HCT116 (cell line): ENCODE measurements at regions not wholly inside any gene's neighbourhood (a gene's known extent, or its start where the extent isn't known, plus 50 kb on each side); places are given as distances from the start of the nearest gene placed in this dataset.
"Not testable (repeated sequence)": the region's sequence is repeated elsewhere in the genome, so short reads cannot be mapped to it uniquely, and the experiment has no call there.

Experiments
- ATAC-seq: fragments of 200-7000 bp; cut with Tn5 transposase; 2 replicates; pipeline ENCODE4 v1.9.1; 2020; ENCODE audit warnings: mild to moderate bottlenecking, moderate library complexity
- BruUV-seq: library from RNA; stranded (reverse); fragments of 400-500 nt; replicated peaks from 2 replicates; lab custom pipeline; 2021; lab: Mats Ljungman, UMichigan
- CTCF ChIA-PET: fragments of 300-600 bp; sonication (Branson Sonifier 250); formaldehyde crosslinking; loops from one replicate; lab custom pipeline; 2021; ENCODE audit warnings: antibody characterized with exemption; lab: Charles Lee
- POLR2A ChIA-PET: fragments of 300-600, 350-600 bp; sonication (Branson Sonifier 250); formaldehyde crosslinking; loops from one replicate; lab custom pipeline; 2021; ENCODE audit warnings: antibody characterized with exemption; lab: Charles Lee
- RAD21 ChIA-PET, 2 experiments: fragments of 300-600 bp; sonication (Branson Sonifier 250); formaldehyde crosslinking; loops; one replicate each; lab custom pipeline; 2023; ENCODE audit warnings: low total read pairs in 2 of 2; ENCODE audit not compliant: uncharacterized antibody in 2 of 2, unreplicated experiment in 2 of 2, low non-redundant PET in 1 of 2; lab: Charles Lee
- DNase-seq: peaks from one replicate; pipeline ENCODE4 v3.0.0-alpha.2; 2010; ENCODE audit warnings: low read depth, low spot score
- H2AFZ ChIP-seq: fragments of 200-600 bp; shearing (Covaris generic), sonication (generic); 2 replicates; pipeline ENCODE4 v1.6.1; 2017; ENCODE audit warnings: low read depth, mixed run types, mixed read lengths, antibody characterized with exemption, low read length; ENCODE audit not compliant: poor library complexity, severe bottlenecking
- H3K27ac ChIP-seq: 2 replicates; pipeline ENCODE4 v1.5.1; 2012; ENCODE audit warnings: low read depth, low read length
- H3K27me3 ChIP-seq: fragments of 200-600 bp; sonication (generic); 2 replicates; pipeline ENCODE4 v1.6.1; 2016; ENCODE audit warnings: mixed run types, low read length, mixed read lengths; ENCODE audit not compliant: insufficient read depth
- H3K36me3 ChIP-seq, 2 experiments: fragments of 200-500 bp in 1 of 2; fragments of 200-600 bp in 1 of 2; sonication (Bioruptor generic) in 1 of 2; sonication (generic) in 1 of 2; 2 replicates each; pipeline versions ENCODE4 v1.5.1 to v1.6.1; 2014 to 2016; ENCODE audit warnings: low read length in 2 of 2, inconsistent platforms in 1 of 2, mixed read lengths in 1 of 2, mixed run types in 1 of 2; ENCODE audit not compliant: insufficient read depth in 2 of 2, control insufficient read depth in 1 of 2
- H3K4me1 ChIP-seq, 2 experiments: fragments of 200-600 bp in 1 of 2; sonication (generic) in 1 of 2; 2 replicates each; pipeline versions ENCODE4 v1.5.1 to v1.6.1; 2012 to 2017; ENCODE audit warnings: low read length in 2 of 2, inconsistent platforms in 1 of 2, mild to moderate bottlenecking in 1 of 2, mixed read lengths in 1 of 2, mixed run types in 1 of 2, moderate library complexity in 1 of 2; ENCODE audit not compliant: insufficient read depth in 2 of 2, control insufficient read depth in 1 of 2
- H3K4me2 ChIP-seq: fragments of 200-600 bp; sonication (generic); 2 replicates; pipeline ENCODE4 v1.6.1; 2017; ENCODE audit warnings: mixed run types, low read length, mixed read lengths
- H3K4me3 ChIP-seq, 2 experiments: fragments of 200-600 bp in 1 of 2; sonication (generic) in 1 of 2; replicated peaks in 1 of 2; 2 replicates each; pipeline ENCODE4 v1.5.1; 2011 to 2016; ENCODE audit warnings: low read length in 2 of 2, control low read depth in 1 of 2, low read depth in 1 of 2, mild to moderate bottlenecking in 1 of 2, mixed read lengths in 1 of 2, mixed run types in 1 of 2
- H3K79me2 ChIP-seq: fragments of 200-600 bp; sonication (generic); 2 replicates; pipeline ENCODE4 v1.6.1; 2017; ENCODE audit warnings: mild to moderate bottlenecking, mixed run types, low read length, moderate library complexity, mixed read lengths; ENCODE audit not compliant: insufficient read depth
- H3K9ac ChIP-seq: fragments of 200-600 bp; sonication (generic); 2 replicates; pipeline ENCODE4 v1.6.1; 2016; ENCODE audit warnings: low read length, mixed read lengths
- H3K9me2 ChIP-seq: fragments of 200-600 bp; sonication (generic), shearing (Covaris generic); 2 replicates; pipeline ENCODE4 v1.6.1; 2017; ENCODE audit warnings: mixed run types, mild to moderate bottlenecking, moderate library complexity; ENCODE audit not compliant: insufficient read depth
- H3K9me3 ChIP-seq, 2 experiments: fragments of 200-500 bp in 1 of 2; fragments of 200-600 bp in 1 of 2; sonication (Bioruptor generic) in 1 of 2; sonication (generic) in 1 of 2; 2 replicates each; pipeline ENCODE4 v1.6.1; 2014 to 2017; ENCODE audit warnings: low read length in 2 of 2, mixed read lengths in 2 of 2, inconsistent platforms in 1 of 2, low read depth in 1 of 2, mild to moderate bottlenecking in 1 of 2, mixed run types in 1 of 2, moderate library complexity in 1 of 2; ENCODE audit not compliant: control insufficient read depth in 1 of 2, insufficient read depth in 1 of 2
- H4K20me1 ChIP-seq: fragments of 200-600 bp; sonication (generic), shearing (Covaris generic); 2 replicates; pipeline ENCODE4 v1.6.1; 2017; ENCODE audit warnings: mixed run types, mild to moderate bottlenecking, moderate library complexity; ENCODE audit not compliant: insufficient read depth
- FOSL1 ChIP-seq: IDR thresholded peaks from 2 replicates; pipeline ENCODE4 v1.6.1; 2012; ENCODE audit warnings: low read depth
- SP1 ChIP-seq: IDR thresholded peaks from 2 replicates; pipeline ENCODE4 v1.6.1; 2012; ENCODE audit warnings: low read depth
- TCF7L2 ChIP-seq: IDR thresholded peaks from 2 replicates; pipeline ENCODE4 v1.7.0; 2011; ENCODE audit warnings: borderline replicate concordance, inconsistent platforms; ENCODE audit not compliant: insufficient read depth, insufficient read length; ENCODE audit errors: extremely low read depth
- intact Hi-C: fragments of 100-400 bp; cut with micrococcal nuclease; formaldehyde crosslinking; loops from 2 replicates; pipeline ENCODE4 v1.10.0; 2022

- CTCF ChIA-PET, intact Hi-C loops, H3K9me2 ChIP-seq, ATAC-seq, H3K36me3 ChIP-seq, H3K27ac ChIP-seq, BruUV-seq, H2AFZ ChIP-seq, H3K4me1 ChIP-seq, DNase-seq, H3K9me3 ChIP-seq, H3K79me2 ChIP-seq, H4K20me1 ChIP-seq, H3K4me3 ChIP-seq, H3K27me3 ChIP-seq, RAD21 ChIA-PET, H3K4me2 ChIP-seq, POLR2A ChIA-PET, H3K9ac ChIP-seq: not testable (repeated sequence)
Observed at GRCh38 chr1:860941-861340, 62.8 kb upstream of the SAMD11 start.

- no peaks in the 10 kb centered on the region for H3K9me2 ChIP-seq
- no TSS peak for BruUV-seq
- no peaks in the 10 kb centered on the region for H3K36me3 ChIP-seq
- H3K79me2 ChIP-seq, result no peaks in the 10 kb centered on the region
- H4K20me1 ChIP-seq, result no peaks in the 10 kb centered on the region
- TF ChIP-seq SP1 (no peak), TCF7L2 (no peak), FOSL1 (no peak)
- intact Hi-C loops, result no loop called here
- DNase-seq, result no peak
- ChIA-PET CTCF (no interaction called here), POLR2A (no interaction called here), RAD21 (no interaction called here)
- no peak overlapping the region for H3K4me3 ChIP-seq
- H3K9me3 ChIP-seq, result no peaks in the 10 kb centered on the region
- no peak overlapping the region for H3K9ac ChIP-seq
- no peaks in the 10 kb centered on the region for H3K4me1 ChIP-seq
- no peak for ATAC-seq
- no peak overlapping the region for H2AFZ ChIP-seq
- no peak overlapping the region for H3K27ac ChIP-seq
- no peaks in the 10 kb centered on the region for H3K27me3 ChIP-seq
- no peak overlapping the region for H3K4me2 ChIP-seq
Observed at GRCh38 chr1:861714-862113, 62.0 kb upstream of the SAMD11 start.

GRCh38 chr1:862601-863000 lies 61.1 kb upstream of the SAMD11 start:
- BruUV-seq, H3K79me2 ChIP-seq, H3K9ac ChIP-seq, ATAC-seq, H3K9me2 ChIP-seq, H2AFZ ChIP-seq, H3K4me3 ChIP-seq, H3K36me3 ChIP-seq, H3K27me3 ChIP-seq, intact Hi-C loops, CTCF ChIA-PET, H3K4me1 ChIP-seq, H4K20me1 ChIP-seq, POLR2A ChIA-PET, RAD21 ChIA-PET, H3K27ac ChIP-seq, H3K4me2 ChIP-seq, DNase-seq, H3K9me3 ChIP-seq: not testable (repeated sequence)

GRCh38 chr1:865633-866032 lies 58.1 kb upstream of the SAMD11 start:
- ATAC-seq, POLR2A ChIA-PET: not testable (repeated sequence)

More at GRCh38 chr1:865633-866032, 58.1 kb upstream of the SAMD11 start:
- H3K4me1 ChIP-seq, H3K36me3 ChIP-seq, RAD21 ChIA-PET, H3K9me2 ChIP-seq, H3K27ac ChIP-seq, CTCF ChIA-PET, H3K9me3 ChIP-seq, H3K9ac ChIP-seq, H3K4me3 ChIP-seq, H4K20me1 ChIP-seq, BruUV-seq, H3K27me3 ChIP-seq, H3K79me2 ChIP-seq, H3K4me2 ChIP-seq, intact Hi-C loops, DNase-seq, H2AFZ ChIP-seq: not testable (repeated sequence)
